Prostate gland (tissue), 2 donors: ENCODE measurements at regions not wholly inside any gene's neighbourhood (a gene's known extent, or its start where the extent isn't known, plus 50 kb on each side); places are given as distances from the start of the nearest gene placed in this dataset.

Experiments
- DNase-seq: peaks from one replicate; pipeline ENCODE4 v3.0.0-alpha.2; 2019; ENCODE audit warnings: low spot score
- H3K27ac ChIP-seq, 2 donors: fragments of 200-600 bp; sonication (generic); 2 replicates each; pipeline ENCODE4 v1.5.1; 2017 to 2019
- H3K27me3 ChIP-seq: fragments of 200-600 bp; sonication (generic); replicated peaks from 2 replicates; pipeline ENCODE4 v1.5.1; 2019; ENCODE audit not compliant: insufficient read depth
- H3K36me3 ChIP-seq, 2 donors: fragments of 200-600 bp; sonication (generic); 1 replicate in 1 of 2; 2 replicates in 1 of 2; pipeline versions ENCODE4 v1.5.1 to v1.8.1; 2017 to 2019
- H3K4me1 ChIP-seq: fragments of 200-600 bp; sonication (generic); replicated peaks from 2 replicates; pipeline ENCODE4 v1.5.1; 2019
- H3K4me3 ChIP-seq, 2 donors: fragments of 200-600 bp; sonication (generic); 2 replicates each; pipeline ENCODE4 v1.5.1; 2017 to 2019
- H3K9me3 ChIP-seq: fragments of 200-600 bp; sonication (generic); 2 replicates; pipeline ENCODE4 v1.5.1; 2017
- CTCF ChIP-seq, 4 experiments: fragments of 200-600 bp in 2 of 4; fragments of 450-650 bp in 2 of 4; sonication (generic) in 2 of 4; IDR thresholded peaks; 1 replicate in 3 of 4; 2 replicates in 1 of 4; pipeline ENCODE4 v1.5.1; 2016 to 2019; ENCODE audit warnings: antibody characterized with exemption in 4 of 4, mild to moderate bottlenecking in 2 of 4, moderate library complexity in 2 of 4
- POLR2A ChIP-seq: fragments of 450-650 bp; IDR thresholded peaks from one replicate; pipeline ENCODE4 v1.6.1; 2016; ENCODE audit warnings: antibody characterized with exemption, mild to moderate bottlenecking
- POLR2AphosphoS5 ChIP-seq: sonication (generic); formaldehyde crosslinking; IDR thresholded peaks from one replicate; pipeline ENCODE4 v1.6.1; 2017; ENCODE audit warnings: antibody characterized with exemption
- WGBS: methylation state at CpG from one replicate; pipeline ENCODE4 v1.1.5; 2018; 5-methylcytosine and 5-hydroxymethylcytosine counted together
- intact Hi-C: fragments of 100-400 bp; cut with DNase I; formaldehyde crosslinking; loops from one replicate; pipeline ENCODE4 v1.14.2; 2022

- no peaks in the 10 kb centered on the region for H3K9me3 ChIP-seq
- no peaks in the 10 kb centered on the region for H3K27me3 ChIP-seq
- WGBS = 51% methylated on average over 1 of the region's 1 CpG
- H3K4me3 ChIP-seq = no peak overlapping the region
- intact Hi-C loops = no loop called here
- no peaks in the 10 kb centered on the region for H3K36me3 ChIP-seq
- H3K4me1 ChIP-seq = no peaks in the 10 kb centered on the region
- no peak for DNase-seq
- no peak overlapping the region for H3K27ac ChIP-seq
- TF ChIP-seq POLR2A (no peak), CTCF (IDR thresholded peaks at IDR 0.05) (no peak)
Measured at GRCh38 chr7:106353944-106354343, 69.2 kb upstream of the NAMPT start.

GRCh38 chr7:106348231-106348630 lies 63.4 kb upstream of the NAMPT start:
- no peak for TF ChIP-seq POLR2AphosphoS5

GRCh38 chr7:106347229-106347833 lies 62.5 kb upstream of the NAMPT start:
- Histone ChIP-seq H3K27me3 (no peaks in the 10 kb centered on the region), H3K9me3 (no peaks in the 10 kb centered on the region), H3K36me3 (no peaks in the 10 kb centered on the region), H3K4me1 (no peaks in the 10 kb centered on the region), H3K4me3 (no peak overlapping the region), H3K27ac (no peak overlapping the region)
- TF ChIP-seq POLR2A (no peak), CTCF (IDR thresholded peaks at IDR 0.05) (no peak), POLR2AphosphoS5 (no peak)
- no peak for DNase-seq
- intact Hi-C loops = no loop called here
- 59% methylated on average over 3 of the region's 3 CpGs for WGBS

More at GRCh38 chr7:106348231-106348630, 63.4 kb upstream of the NAMPT start:
- Histone ChIP-seq H3K4me3 (no peak overlapping the region), H3K36me3 (no peaks in the 10 kb centered on the region), H3K4me1 (no peaks in the 10 kb centered on the region), H3K9me3 (no peaks in the 10 kb centered on the region), H3K27me3 (no peaks in the 10 kb centered on the region), H3K27ac (no peak overlapping the region)
- intact Hi-C loops = no loop called here
- DNase-seq = no peak

- no peaks in the 10 kb centered on the region for H3K4me1 ChIP-seq
- no peak overlapping the region for H3K4me3 ChIP-seq
- H3K27ac ChIP-seq = no peak overlapping the region
- H3K9me3 ChIP-seq = no peaks in the 10 kb centered on the region
- no peak for DNase-seq
- TF ChIP-seq POLR2A (no peak), POLR2AphosphoS5 (peak; percentile 22), CTCF (IDR thresholded peaks at IDR 0.05) (no peak)
- no peaks in the 10 kb centered on the region for H3K36me3 ChIP-seq
- intact Hi-C loops = no loop called here
- no peaks in the 10 kb centered on the region for H3K27me3 ChIP-seq
- 60% methylated on average over 2 of the region's 2 CpGs for WGBS
Measured at GRCh38 chr7:106346678-106347217, 62.0 kb upstream of the NAMPT start.

- DNase-seq = no peak
- Histone ChIP-seq H3K4me1 (no peaks in the 10 kb centered on the region), H3K27me3 (no peaks in the 10 kb centered on the region), H3K4me3 (no peak overlapping the region), H3K36me3 (no peaks in the 10 kb centered on the region), H3K27ac (no peak overlapping the region), H3K9me3 (no peaks in the 10 kb centered on the region)
- TF ChIP-seq POLR2A (no peak), CTCF (IDR thresholded peaks at IDR 0.05) (no peak), POLR2AphosphoS5 (no peak)
- WGBS = 46% methylated on average over 2 of the region's 2 CpGs
- intact Hi-C loops = no loop called here
Measured at GRCh38 chr7:106346167-106346677, 61.4 kb upstream of the NAMPT start.
